NCI-H1694 treated with DMSO at 0.1 percent for 48 hours (cell line): ENCODE measurements at regions not wholly inside any gene's neighbourhood (a gene's known extent, or its start where the extent isn't known, plus 50 kb on each side); places are given as distances from the start of the nearest gene placed in this dataset.
"Not testable (repeated sequence)": the region's sequence is repeated elsewhere in the genome, so short reads cannot be mapped to it uniquely, and the experiment has no call there.

Experiments used
- DNase-seq: peaks from one replicate; lab custom pipeline; 2025; lab: John Stamatoyannopoulos, UW

DNA sequence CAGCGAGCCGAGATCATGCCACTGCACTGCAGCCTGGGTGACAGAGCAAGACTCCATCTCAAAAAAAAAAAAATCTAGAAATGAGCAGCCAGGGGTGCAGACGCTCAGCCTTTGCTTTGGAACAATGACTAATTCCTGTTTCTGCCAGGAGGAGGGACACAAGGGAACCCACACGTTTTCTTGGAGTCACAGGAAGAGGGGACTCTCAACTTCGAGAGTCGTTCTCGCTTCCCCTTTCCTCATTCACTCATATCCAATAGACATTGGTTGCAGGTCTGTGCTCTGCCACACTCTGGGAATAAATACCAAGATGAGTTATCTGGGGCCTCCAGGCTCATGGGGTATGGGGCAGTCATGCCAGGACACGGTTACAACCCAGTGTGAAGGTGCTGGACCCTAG, 91.5 kb upstream of the RREB1 start:
- no peak for DNase-seq

DNA sequence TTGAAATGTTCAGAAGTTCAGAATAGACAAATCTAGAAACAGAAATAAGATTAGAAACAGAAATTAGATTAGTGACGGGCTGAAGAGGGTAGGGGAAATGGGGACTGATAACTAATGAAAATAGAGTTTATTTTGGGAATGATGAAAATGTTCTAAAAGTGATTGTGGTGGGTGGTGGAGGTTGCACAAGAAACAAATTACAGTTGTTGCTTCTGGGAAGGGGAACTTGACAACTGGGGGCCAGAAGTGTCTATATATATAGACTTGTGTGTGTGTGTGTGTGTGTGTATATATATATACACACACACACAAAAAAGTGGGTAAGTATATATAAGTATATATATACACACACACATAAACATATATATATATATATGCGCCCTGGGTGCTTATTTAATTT, 86.5 kb upstream of the RREB1 start:
- DNase-seq, result no peak

- DNase-seq, result no peak
Observed at GRCh38 chr6:7025861-7026260, 81.9 kb upstream of the RREB1 start.

GRCh38 chr6:7028963-7029362, 78.8 kb upstream of the RREB1 start:
- DNase-seq, result not testable (repeated sequence)

DNA sequence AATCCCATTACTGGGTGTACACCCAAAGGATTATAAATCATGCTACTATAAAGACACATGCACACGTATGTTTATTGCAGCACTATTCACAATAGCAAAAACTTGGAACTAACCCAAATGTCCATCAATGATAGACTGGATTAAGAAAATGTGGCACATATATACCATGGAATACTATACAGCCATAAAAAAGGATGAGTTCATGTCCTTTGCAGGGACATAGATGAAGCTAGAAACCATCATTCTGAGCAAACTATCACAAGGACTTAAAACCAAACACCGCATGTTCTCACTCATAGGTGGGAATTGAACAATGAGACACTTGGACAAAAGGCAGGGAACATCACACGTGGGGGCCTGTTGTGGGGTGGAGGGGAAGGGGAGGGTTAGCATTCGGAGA, 76.8 kb upstream of the RREB1 start:
- DNase-seq, result not testable (repeated sequence)

DNA sequence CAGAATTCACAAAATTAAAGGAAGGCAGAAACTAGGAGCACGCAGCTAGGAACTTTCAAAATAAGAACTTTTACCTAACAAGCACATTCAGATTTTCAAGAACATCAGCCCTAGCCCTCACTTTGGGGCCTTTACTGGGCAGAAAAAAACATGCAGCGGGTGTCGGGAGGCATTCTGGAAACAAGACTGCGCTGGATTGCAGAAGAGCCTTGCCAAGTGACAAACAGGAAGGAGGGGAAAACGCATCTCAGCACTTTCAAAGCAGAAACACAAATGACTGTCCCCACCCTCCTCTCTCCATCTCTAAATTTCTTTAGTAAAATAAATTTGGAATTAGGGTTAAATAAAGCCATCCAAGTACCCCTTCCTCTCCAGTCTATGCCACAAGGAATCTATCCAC, 74.6 kb upstream of the RREB1 start:
- DNase-seq, result no peak

DNA sequence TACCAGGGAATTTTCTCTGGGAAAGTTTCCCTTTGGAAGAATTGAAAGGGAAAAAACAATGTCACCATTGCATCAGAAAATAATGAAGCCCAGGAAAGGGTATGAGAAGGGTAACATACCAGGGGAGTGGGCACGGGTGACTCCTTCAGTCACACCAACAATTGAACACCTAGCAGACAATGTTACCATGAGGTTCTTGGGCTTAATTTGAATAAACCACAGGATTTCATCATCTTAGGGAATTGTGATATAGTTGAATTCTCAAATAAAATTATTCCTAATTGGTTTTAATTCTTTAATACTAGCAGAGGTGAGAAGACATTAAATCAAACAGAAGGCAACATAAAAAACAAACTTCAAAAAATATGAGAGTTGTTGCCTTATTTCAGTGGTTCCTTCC, 73.7 kb upstream of the RREB1 start:
- no peak for DNase-seq

- DNase-seq, result no peak
Observed at GRCh38 chr6:7035837-7036249, 71.9 kb upstream of the RREB1 start.

DNA sequence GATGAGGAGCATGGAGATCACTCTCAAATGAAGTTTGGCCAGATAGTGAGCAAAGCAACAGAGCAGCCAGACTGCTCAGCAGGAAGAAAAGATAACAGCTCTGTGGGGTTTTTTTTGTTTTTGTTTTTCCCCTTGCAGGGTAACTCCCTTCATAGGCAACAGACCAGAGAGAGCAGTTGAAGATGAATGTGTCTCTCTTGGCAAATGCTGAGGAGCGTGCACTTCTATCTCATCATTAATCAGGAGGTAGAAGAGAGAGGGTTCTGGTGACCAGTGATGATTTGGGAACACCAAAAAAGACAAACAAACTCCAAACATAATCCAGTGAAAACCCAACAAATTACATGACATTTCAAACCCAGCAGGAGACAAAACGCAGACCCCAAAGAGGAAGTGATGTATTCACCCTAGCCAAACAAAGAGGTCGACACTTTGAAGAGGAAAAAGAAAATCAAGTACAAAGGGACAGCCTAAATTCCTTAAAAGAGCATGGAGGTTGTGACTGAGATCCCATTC, 66.2 kb upstream of the RREB1 start:
- no peak for DNase-seq

GRCh38 chr6:7042056-7042653, 65.6 kb upstream of the RREB1 start:
- DNase-seq, result no peak

DNA sequence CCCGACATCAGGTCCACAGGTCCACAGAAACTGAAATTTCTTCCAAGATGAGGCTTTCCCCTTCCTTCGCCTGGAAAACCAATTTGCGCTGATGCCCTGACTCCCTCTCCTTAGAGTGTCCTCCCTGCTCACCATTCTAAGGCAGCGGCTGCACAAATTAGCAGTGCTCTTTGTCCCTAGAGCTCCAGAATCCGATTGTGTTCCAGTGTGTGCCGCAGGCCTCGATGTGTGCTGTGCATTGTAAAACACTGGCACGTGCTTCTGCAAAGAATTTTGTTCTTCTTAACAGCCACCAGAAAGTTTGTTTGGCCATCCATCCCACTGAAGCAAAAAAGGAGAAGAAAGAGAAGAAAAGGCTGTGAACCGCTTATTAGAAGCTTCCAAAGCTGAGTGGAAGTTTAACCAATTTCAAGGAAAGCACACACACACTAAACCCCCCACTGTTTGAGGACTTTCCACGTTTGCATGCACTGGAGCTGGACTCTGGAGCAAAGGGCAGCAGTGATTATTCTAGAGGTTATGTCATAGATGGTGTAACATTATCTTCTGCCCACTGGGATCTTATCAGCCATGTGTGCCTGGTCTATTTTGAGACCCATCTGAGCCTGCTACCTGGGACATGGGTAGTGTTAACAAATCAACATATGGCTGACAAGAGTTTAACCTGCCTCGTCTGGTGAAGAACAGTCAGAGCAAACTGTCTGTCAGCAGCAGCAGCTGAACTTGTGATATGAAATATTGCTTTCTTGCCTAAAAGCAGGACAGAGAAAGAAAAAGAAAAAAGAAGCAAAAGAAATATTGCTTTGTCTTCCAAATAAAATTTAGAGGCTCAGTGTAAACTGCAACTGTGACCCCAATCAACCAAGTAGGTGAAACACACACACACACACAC, 64.9 kb upstream of the RREB1 start:
- DNase-seq, result no peak

GRCh38 chr6:7045331-7045730, 62.4 kb upstream of the RREB1 start:
- DNase-seq, result peak; percentile 23

DNA sequence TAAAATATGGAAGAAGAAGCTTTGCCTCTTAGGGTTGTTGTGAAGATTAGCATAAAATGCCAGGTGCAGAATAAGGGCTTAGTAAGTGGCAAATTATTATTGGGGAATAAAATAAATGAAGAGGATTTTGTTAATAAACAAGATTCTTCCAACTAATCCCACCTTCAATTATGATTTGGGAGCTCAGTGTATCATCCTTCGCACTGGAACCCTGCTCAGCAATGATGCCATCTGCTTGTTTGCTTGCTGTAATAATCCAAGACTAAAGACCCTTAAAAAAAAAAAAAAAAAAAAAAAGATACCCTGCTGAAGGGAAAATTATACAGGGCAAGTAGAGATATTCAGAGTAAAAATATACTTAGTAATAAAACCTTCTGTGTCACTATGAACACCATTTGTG, 62.0 kb upstream of the RREB1 start:
- DNase-seq, result no peak

DNA sequence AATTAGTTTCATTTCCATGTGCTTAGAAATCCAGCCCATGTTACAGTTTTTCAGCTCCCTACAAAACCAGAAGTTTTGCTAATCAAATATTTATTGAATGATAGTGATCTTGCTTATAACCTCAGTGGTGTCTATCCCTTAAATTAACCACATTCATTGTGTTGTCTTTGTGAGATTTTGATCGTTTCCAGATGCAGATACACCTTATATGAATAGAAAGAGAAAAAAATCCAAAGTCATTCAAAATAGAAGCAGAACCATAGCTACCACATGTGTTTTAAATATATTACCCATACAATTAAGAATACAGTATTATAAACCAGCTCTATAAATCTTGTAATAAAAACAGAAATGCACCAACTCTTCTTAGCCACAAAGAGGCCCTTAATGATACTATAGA, 60.6 kb upstream of the RREB1 start:
- DNase-seq, result no peak

DNA sequence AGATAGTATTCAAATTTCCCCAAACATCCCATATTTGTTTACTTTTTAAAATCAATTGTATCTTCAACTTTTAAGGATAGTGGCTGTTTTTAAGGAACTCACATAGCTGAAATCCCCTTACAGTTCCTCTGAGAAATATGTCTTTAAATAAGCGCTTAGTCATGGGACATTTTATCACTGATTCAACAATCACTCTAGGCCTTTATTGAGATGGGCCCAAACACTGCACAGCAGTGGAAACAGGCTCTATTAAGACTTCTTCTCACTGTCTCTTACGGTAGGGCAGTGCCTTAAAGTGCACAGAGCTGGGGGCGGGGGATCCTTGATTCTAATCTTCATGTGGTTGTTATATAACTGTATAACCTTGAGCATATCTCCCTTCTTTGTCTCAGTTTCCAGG, 59.8 kb upstream of the RREB1 start:
- DNase-seq, result no peak

GRCh38 chr6:7048894-7049293, 58.9 kb upstream of the RREB1 start:
- DNase-seq, result no peak

GRCh38 chr6:7050004-7050403, 57.8 kb upstream of the RREB1 start:
- no peak for DNase-seq

- no peak for DNase-seq
Observed at GRCh38 chr6:7050872-7051779, 56.6 kb upstream of the RREB1 start.

DNA sequence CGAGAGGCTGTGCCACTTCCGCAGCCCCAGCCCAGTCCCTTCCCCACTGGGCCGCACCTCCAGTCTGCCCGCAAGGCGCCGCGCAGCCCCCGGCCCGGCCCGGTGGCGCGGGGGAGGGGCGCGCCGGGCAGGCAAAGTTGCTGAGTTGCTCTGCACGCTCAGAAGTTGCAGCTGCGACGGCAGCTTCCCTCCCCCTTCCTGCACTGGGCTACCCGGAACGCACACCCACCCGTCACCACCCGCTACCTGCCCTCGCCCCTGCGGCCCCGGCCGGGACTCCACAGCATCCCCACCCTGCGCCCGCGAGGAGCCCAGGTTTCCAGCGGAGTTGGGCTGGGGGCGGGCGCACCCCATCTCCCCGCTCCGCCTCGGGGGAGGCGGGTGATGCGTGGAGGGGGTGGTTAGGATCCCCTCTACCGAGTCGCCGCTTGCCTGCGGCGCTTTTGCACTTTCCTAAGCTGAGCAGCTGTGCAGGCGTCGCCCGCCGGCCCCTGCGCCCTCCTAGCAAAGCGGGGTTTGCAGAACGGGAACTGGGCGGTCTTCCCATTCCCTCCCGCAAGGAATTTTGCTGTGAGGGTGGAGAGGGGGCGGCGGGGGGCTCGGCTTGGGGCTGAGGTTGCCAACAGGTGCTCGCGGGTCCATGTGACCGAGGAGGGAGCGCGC, 55.9 kb upstream of the RREB1 start:
- DNase-seq, result peak; percentile 39

GRCh38 chr6:7052443-7053011, 55.2 kb upstream of the RREB1 start:
- no peak for DNase-seq

GRCh38 chr6:7053125-7053774, 54.5 kb upstream of the RREB1 start:
- no peak for DNase-seq
